HG03521 (cell line): ENCODE measurements at regions not wholly inside any gene's neighbourhood (a gene's known extent, or its start where the extent isn't known, plus 50 kb on each side); places are given as distances from the start of the nearest gene placed in this dataset.
A peak's percentile ranks its signal among the peaks of the same experiment; 100 is the strongest.
"Not testable (repeated sequence)": the region's sequence is repeated elsewhere in the genome, so short reads cannot be mapped to it uniquely, and the experiment has no call there.

Source experiments
- ATAC-seq: cut with Tn5 transposase; IDR thresholded peaks from one replicate; pipeline ENCODE4 v1.9.1; 2021; ENCODE audit warnings: mild to moderate bottlenecking, moderate library complexity; ENCODE audit not compliant: unreplicated experiment

- ATAC-seq: no peak
These were observed 928.8 kb downstream of the FAM181B start for GRCh38 chr11:81804858-81805257.

GRCh38 chr11:81802591-81802990, 931.1 kb downstream of the FAM181B start:
- no peak for ATAC-seq

GRCh38 chr11:81792416-81792815, 941.2 kb downstream of the FAM181B start:
- ATAC-seq: no peak

- no peak for ATAC-seq
These were observed 946.0 kb downstream of the FAM181B start for GRCh38 chr11:81787584-81788049.

GRCh38 chr11:81772166-81772565, 961.5 kb downstream of the FAM181B start:
- ATAC-seq: no peak

- not testable (repeated sequence) for ATAC-seq
These were observed 963.8 kb downstream of the FAM181B start for GRCh38 chr11:81769906-81770305.

GRCh38 chr11:81756864-81757595, 976.6 kb downstream of the FAM181B start:
- ATAC-seq: no peak

GRCh38 chr11:81749245-81749644, 984.4 kb downstream of the FAM181B start:
- no peak for ATAC-seq

- no peak for ATAC-seq
These were observed 989.1 kb downstream of the FAM181B start for GRCh38 chr11:81744336-81745116.

- no peak for ATAC-seq
These were observed 1008.0 kb downstream of the FAM181B start for GRCh38 chr11:81725701-81726100.

- ATAC-seq: no peak
These were observed 1016.0 kb downstream of the FAM181B start for GRCh38 chr11:81717695-81718094.

- ATAC-seq: no peak
These were observed 1025.8 kb downstream of the FAM181B start for GRCh38 chr11:81707881-81708280.

- no peak for ATAC-seq
These were observed 1028.4 kb downstream of the FAM181B start for GRCh38 chr11:81705283-81705682.

- no peak for ATAC-seq
These were observed 1033.6 kb downstream of the FAM181B start for GRCh38 chr11:81700076-81700475.

- no peak for ATAC-seq
These were observed 1046.6 kb downstream of the FAM181B start for GRCh38 chr11:81687057-81687456.

- ATAC-seq: no peak
These were observed 1059.5 kb downstream of the FAM181B start for GRCh38 chr11:81674211-81674610.

GRCh38 chr11:81673001-81673400, 1060.7 kb downstream of the FAM181B start:
- no peak for ATAC-seq

GRCh38 chr11:81669935-81670543, 1063.6 kb downstream of the FAM181B start:
- no peak for ATAC-seq

- ATAC-seq: peak; percentile 74
These were observed 1074.9 kb downstream of the FAM181B start for GRCh38 chr11:81658722-81659121.

- no peak for ATAC-seq
These were observed 1078.3 kb downstream of the FAM181B start for GRCh38 chr11:81655351-81655750.

GRCh38 chr11:81647374-81647773, 1086.3 kb downstream of the FAM181B start:
- no peak for ATAC-seq
